GM12891 (cell line): ENCODE measurements at regions not wholly inside any gene's neighbourhood (a gene's known extent, or its start where the extent isn't known, plus 50 kb on each side); places are given as distances from the start of the nearest gene placed in this dataset.

Experiments
- POLR2A ChIP-seq: IDR thresholded peaks from 2 replicates; pipeline ENCODE4 v1.6.1; 2011; ENCODE audit warnings: low read depth, low read length, control low read depth
- POLR2AphosphoS5 ChIP-seq: IDR thresholded peaks from 2 replicates; pipeline ENCODE4 v1.6.1; 2011; ENCODE audit warnings: low read depth, low read length, control low read depth

GRCh38 chr3:24588629-24589512 is 94.2 kb upstream of the THRB start:
- TF ChIP-seq POLR2AphosphoS5 (no peak), POLR2A (no peak)
